ENCODE measurements at regions not wholly inside any gene's neighbourhood (a gene's known extent, or its start where the extent isn't known, plus 50 kb on each side); places are given as distances from the start of the nearest gene placed in this dataset.

DNA sequence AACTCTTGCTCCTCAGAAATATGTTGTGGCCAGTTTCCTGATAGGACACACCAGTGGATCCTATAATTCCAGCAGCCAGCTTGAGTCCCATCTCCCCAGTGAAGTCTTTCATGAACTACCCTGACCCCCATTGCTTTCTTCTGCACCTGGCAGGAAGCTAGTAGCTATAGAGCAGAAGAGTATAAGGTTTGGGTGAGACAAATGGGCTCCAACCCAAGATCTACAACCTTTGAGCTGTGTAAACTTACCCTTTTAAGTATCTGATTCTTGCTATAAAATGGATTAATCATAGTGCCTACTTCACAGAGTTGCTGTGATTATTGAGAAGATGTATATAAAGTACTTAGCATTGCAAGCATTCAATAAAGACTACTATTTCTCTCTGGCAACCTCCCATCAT, 396.9 kb upstream of the CADM1 start:
- Mint-ChIP-seq H3K36me3 (ENCODE audit: insufficient read depth, unreplicated experiment) (no peaks in the 10 kb centered on the region), H3K4me3 (ENCODE audit: unreplicated experiment) (no peak overlapping the region), H3K27ac (ENCODE audit: unreplicated experiment) (no peak overlapping the region), H3K27me3 (ENCODE audit: insufficient read depth, unreplicated experiment) (peaks cover 21% of the 10 kb centered on the region), H3K4me1 (ENCODE audit: low read depth, unreplicated experiment) (no peaks in the 10 kb centered on the region), H3K9me3 (ENCODE audit: unreplicated experiment) (no peaks in the 10 kb centered on the region)
- Histone ChIP-seq H3K9me3 (no peaks in the 10 kb centered on the region), H3K4me3 (ENCODE audit: low read depth, low read length) (no peak overlapping the region), H3K36me3 (ENCODE audit: control insufficient read depth, insufficient read depth, low read length) (no peaks in the 10 kb centered on the region), H3K27me3 (replicated peaks; ENCODE audit: control insufficient read depth, insufficient read depth, low read length) (no peaks in the 10 kb centered on the region), H3K4me1 (peaks cover 6% of the 10 kb centered on the region; the same call in 1 of the 2 replicates)
- DNase-seq: no peak
- intact Hi-C loops (cut with micrococcal nuclease; ENCODE audit: unreplicated experiment): no loop called here
- no TSS peak for BruUV-seq (replicated peaks)
- CTCF ChIA-PET: no interaction called here
- TF ChIP-seq, protein P1, sequence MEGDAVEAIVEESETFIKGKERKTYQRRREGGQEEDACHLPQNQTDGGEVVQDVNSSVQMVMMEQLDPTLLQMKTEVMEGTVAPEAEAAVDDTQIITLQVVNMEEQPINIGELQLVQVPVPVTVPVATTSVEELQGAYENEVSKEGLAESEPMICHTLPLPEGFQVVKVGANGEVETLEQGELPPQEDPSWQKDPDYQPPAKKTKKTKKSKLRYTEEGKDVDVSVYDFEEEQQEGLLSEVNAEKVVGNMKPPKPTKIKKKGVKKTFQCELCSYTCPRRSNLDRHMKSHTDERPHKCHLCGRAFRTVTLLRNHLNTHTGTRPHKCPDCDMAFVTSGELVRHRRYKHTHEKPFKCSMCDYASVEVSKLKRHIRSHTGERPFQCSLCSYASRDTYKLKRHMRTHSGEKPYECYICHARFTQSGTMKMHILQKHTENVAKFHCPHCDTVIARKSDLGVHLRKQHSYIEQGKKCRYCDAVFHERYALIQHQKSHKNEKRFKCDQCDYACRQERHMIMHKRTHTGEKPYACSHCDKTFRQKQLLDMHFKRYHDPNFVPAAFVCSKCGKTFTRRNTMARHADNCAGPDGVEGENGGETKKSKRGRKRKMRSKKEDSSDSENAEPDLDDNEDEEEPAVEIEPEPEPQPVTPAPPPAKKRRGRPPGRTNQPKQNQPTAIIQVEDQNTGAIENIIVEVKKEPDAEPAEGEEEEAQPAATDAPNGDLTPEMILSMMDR (IDR thresholded peaks at IDR 0.05; ENCODE audit: insufficient read depth in 1 of 2, low read depth in 1 of 2, low read length in 1 of 2, severe bottlenecking in 1 of 2, unreplicated experiment in 1 of 2): no peak
- POLR2A ChIA-PET: no interaction called here

- CTCF ChIA-PET: no interaction called here
- no TSS peak for BruUV-seq (replicated peaks)
These were observed 395.9 kb upstream of the CADM1 start for GRCh38 chr11:115900111-115900510.

DNA sequence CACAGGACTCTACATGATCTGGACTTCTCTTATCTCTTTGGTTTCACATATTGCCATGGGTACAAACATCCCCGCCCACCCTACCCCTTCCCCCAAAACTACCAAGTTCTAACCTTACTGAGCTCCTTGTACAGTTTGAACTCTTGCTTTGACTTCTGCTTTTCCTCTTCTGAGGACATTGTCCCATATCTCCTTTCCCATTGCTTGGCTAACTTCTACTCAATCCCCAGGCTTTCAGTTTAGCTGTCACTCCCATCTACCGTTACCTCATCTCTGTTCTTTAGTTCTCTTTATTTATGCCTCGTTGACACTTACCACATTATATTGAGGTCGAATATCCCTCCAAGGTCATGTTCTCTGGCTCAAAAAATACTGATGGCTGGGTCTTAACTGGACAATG, 393.5 kb upstream of the CADM1 start:
- no peak overlapping the region for H3K27ac Mint-ChIP-seq (ENCODE audit: unreplicated experiment)
- no peaks in the 10 kb centered on the region for H3K4me1 Mint-ChIP-seq (ENCODE audit: low read depth, unreplicated experiment)
- TF ChIP-seq, protein P1 (IDR thresholded peaks at IDR 0.05; ENCODE audit: insufficient read depth in 1 of 2, low read depth in 1 of 2, low read length in 1 of 2, severe bottlenecking in 1 of 2, unreplicated experiment in 1 of 2): no peak
- no peaks in the 10 kb centered on the region for H3K9me3 ChIP-seq
- H3K9me3 Mint-ChIP-seq (ENCODE audit: unreplicated experiment): no peaks in the 10 kb centered on the region
- no peak for DNase-seq
- no TSS peak for BruUV-seq (replicated peaks)
- H3K4me1 ChIP-seq: no peaks in the 10 kb centered on the region
- no peaks in the 10 kb centered on the region for H3K27me3 ChIP-seq (replicated peaks; ENCODE audit: control insufficient read depth, insufficient read depth, low read length)
- H3K4me3 Mint-ChIP-seq (ENCODE audit: unreplicated experiment): no peak overlapping the region
- H3K4me3 ChIP-seq (ENCODE audit: low read depth, low read length): no peak overlapping the region
- CTCF ChIA-PET: no interaction called here
- H3K27me3 Mint-ChIP-seq (ENCODE audit: insufficient read depth, unreplicated experiment): peaks cover 16% of the 10 kb centered on the region
- POLR2A ChIA-PET: interaction anchor here (0.5 to 0.6 kb wide), 2 partner anchors 180 to 393 kb away, joined by 3 read pairs; partner anchors contain the start of gene CADM1
- intact Hi-C loops (cut with micrococcal nuclease; ENCODE audit: unreplicated experiment): no loop called here
- no peaks in the 10 kb centered on the region for H3K36me3 ChIP-seq (ENCODE audit: control insufficient read depth, insufficient read depth, low read length)
- H3K36me3 Mint-ChIP-seq (ENCODE audit: insufficient read depth, unreplicated experiment): no peaks in the 10 kb centered on the region

More at GRCh38 chr11:115900111-115900510, 395.9 kb upstream of the CADM1 start:
- no peak for DNase-seq
- TF ChIP-seq, protein P1 (IDR thresholded peaks at IDR 0.05; ENCODE audit: insufficient read depth in 1 of 2, low read depth in 1 of 2, low read length in 1 of 2, severe bottlenecking in 1 of 2, unreplicated experiment in 1 of 2): no peak
- no peak overlapping the region for H3K4me3 ChIP-seq (ENCODE audit: low read depth, low read length)
- H3K4me1 Mint-ChIP-seq (ENCODE audit: low read depth, unreplicated experiment): no peaks in the 10 kb centered on the region
- H3K27me3 Mint-ChIP-seq (ENCODE audit: insufficient read depth, unreplicated experiment): peaks cover 21% of the 10 kb centered on the region
- no peaks in the 10 kb centered on the region for H3K36me3 Mint-ChIP-seq (ENCODE audit: insufficient read depth, unreplicated experiment)
- no peak overlapping the region for H3K27ac Mint-ChIP-seq (ENCODE audit: unreplicated experiment)
- no peaks in the 10 kb centered on the region for H3K27me3 ChIP-seq (replicated peaks; ENCODE audit: control insufficient read depth, insufficient read depth, low read length)
- H3K4me1 ChIP-seq: no peaks in the 10 kb centered on the region
- intact Hi-C loops (cut with micrococcal nuclease; ENCODE audit: unreplicated experiment): no loop called here
- H3K36me3 ChIP-seq (ENCODE audit: control insufficient read depth, insufficient read depth, low read length): no peaks in the 10 kb centered on the region
- no peak overlapping the region for H3K4me3 Mint-ChIP-seq (ENCODE audit: unreplicated experiment)
- POLR2A ChIA-PET: no interaction called here
- no peaks in the 10 kb centered on the region for H3K9me3 Mint-ChIP-seq (ENCODE audit: unreplicated experiment)
- H3K9me3 ChIP-seq: no peaks in the 10 kb centered on the region

Data from Caco-2 (cell line).